NCI-H748 (cell line): ENCODE measurements at regions not wholly inside any gene's neighbourhood (a gene's known extent, or its start where the extent isn't known, plus 50 kb on each side); places are given as distances from the start of the nearest gene placed in this dataset.
"Not testable (repeated sequence)": the region's sequence is repeated elsewhere in the genome, so short reads cannot be mapped to it uniquely, and the experiment has no call there.

Source experiments
- DNase-seq: peaks from one replicate; lab custom pipeline; 2025; ENCODE audit not compliant: unreplicated experiment; lab: John Stamatoyannopoulos, UW

- no peak for DNase-seq
Measured at GRCh38 chr7:12827219-12827821, 139.9 kb downstream of the ARL4A start.

- no peak for DNase-seq
Measured at GRCh38 chr7:12827920-12828319, 140.5 kb downstream of the ARL4A start.

GRCh38 chr7:12831024-12831423 lies 143.6 kb downstream of the ARL4A start:
- no peak for DNase-seq

- no peak for DNase-seq
Measured at GRCh38 chr7:12833829-12834228, 146.4 kb downstream of the ARL4A start.

GRCh38 chr7:12834782-12835181 lies 147.3 kb downstream of the ARL4A start:
- DNase-seq, result no peak

- peak; percentile 61 for DNase-seq
Measured at GRCh38 chr7:12839508-12840153, 152.2 kb downstream of the ARL4A start.

GRCh38 chr7:12844732-12845131 lies 157.3 kb downstream of the ARL4A start:
- not testable (repeated sequence) for DNase-seq

- DNase-seq, result no peak
Measured at GRCh38 chr7:12847001-12847400, 159.6 kb downstream of the ARL4A start.

- no peak for DNase-seq
Measured at GRCh38 chr7:12851142-12851541, 163.7 kb downstream of the ARL4A start.

GRCh38 chr7:12851841-12852240 lies 164.4 kb downstream of the ARL4A start:
- no peak for DNase-seq

GRCh38 chr7:12855036-12855435 lies 167.6 kb downstream of the ARL4A start:
- no peak for DNase-seq

GRCh38 chr7:12859761-12860160 lies 172.3 kb downstream of the ARL4A start:
- no peak for DNase-seq

GRCh38 chr7:12861070-12861469 lies 173.6 kb downstream of the ARL4A start:
- peak; percentile 61 for DNase-seq

GRCh38 chr7:12862146-12862545 lies 174.7 kb downstream of the ARL4A start:
- DNase-seq, result no peak

- no peak for DNase-seq
Measured at GRCh38 chr7:12864470-12865046, 177.1 kb downstream of the ARL4A start.

GRCh38 chr7:12865593-12865992 lies 178.2 kb downstream of the ARL4A start:
- DNase-seq, result no peak

GRCh38 chr7:12866207-12866606 lies 178.8 kb downstream of the ARL4A start:
- no peak for DNase-seq

- no peak for DNase-seq
Measured at GRCh38 chr7:12868027-12868426, 180.6 kb downstream of the ARL4A start.

- no peak for DNase-seq
Measured at GRCh38 chr7:12870219-12870618, 182.8 kb downstream of the ARL4A start.

- no peak for DNase-seq
Measured at GRCh38 chr7:12872487-12872886, 185.1 kb downstream of the ARL4A start.

GRCh38 chr7:12873571-12873970 lies 186.1 kb downstream of the ARL4A start:
- no peak for DNase-seq

GRCh38 chr7:12879139-12879538 lies 191.7 kb downstream of the ARL4A start:
- no peak for DNase-seq

GRCh38 chr7:12881712-12882111 lies 194.3 kb downstream of the ARL4A start:
- no peak for DNase-seq
